GM23338 (cell line): ENCODE measurements at regions not wholly inside any gene's neighbourhood (a gene's known extent, or its start where the extent isn't known, plus 50 kb on each side); places are given as distances from the start of the nearest gene placed in this dataset.

ENCODE experiments used
- ATAC-seq: fragments of 200-7000 bp; cut with Tn5 transposase; 3 replicates; pipeline ENCODE4 v1.9.1; 2020
- DNase-seq: peaks from one replicate; pipeline ENCODE4 v3.0.0-alpha.2; 2015; ENCODE audit warnings: low spot score
- H2AFZ ChIP-seq: fragments of 200-600 bp; sonication (generic); 2 replicates; pipeline ENCODE4 v1.8.0; 2016; ENCODE audit warnings: antibody characterized with exemption, mild to moderate bottlenecking, moderate library complexity
- H3F3A ChIP-seq: fragments of 200-600 bp; sonication (generic); replicated peaks from 2 replicates; pipeline ENCODE4 v1.8.0; 2017; ENCODE audit warnings: antibody characterized with exemption, mixed run types, low read depth
- H3K27ac ChIP-seq: fragments of 200-600 bp; sonication (generic); 2 replicates; pipeline ENCODE4 v1.6.1; 2016; ENCODE audit warnings: low read depth
- H3K27me3 ChIP-seq: fragments of 200-600 bp; sonication (generic); 2 replicates; pipeline ENCODE4 v1.8.0; 2016; ENCODE audit warnings: mild to moderate bottlenecking, mixed run types, moderate library complexity; ENCODE audit not compliant: insufficient read depth
- H3K36me3 ChIP-seq: fragments of 200-600 bp; sonication (generic); 2 replicates; pipeline ENCODE4 v1.8.0; 2016; ENCODE audit warnings: mild to moderate bottlenecking; ENCODE audit not compliant: insufficient read depth
- H3K4me1 ChIP-seq: fragments of 200-600 bp; sonication (generic); 2 replicates; pipeline ENCODE4 v1.8.0; 2016; ENCODE audit warnings: mild to moderate bottlenecking, moderate library complexity; ENCODE audit not compliant: insufficient read depth
- H3K4me2 ChIP-seq: fragments of 200-600 bp; sonication (generic); 2 replicates; pipeline ENCODE4 v1.7.1; 2017; ENCODE audit warnings: mixed run types
- H3K4me3 ChIP-seq: fragments of 200-600 bp; sonication (generic); 2 replicates; pipeline ENCODE4 v1.6.1; 2016; ENCODE audit warnings: mixed run types
- H3K79me2 ChIP-seq: fragments of 200-600 bp; sonication (generic); replicated peaks from 2 replicates; pipeline ENCODE4 v1.8.0; 2017; ENCODE audit warnings: mild to moderate bottlenecking; ENCODE audit not compliant: insufficient read depth
- H3K9me2 ChIP-seq: fragments of 200-600 bp; sonication (generic); 2 replicates; pipeline ENCODE4 v1.8.0; 2017; ENCODE audit not compliant: insufficient read depth
- H4K20me1 ChIP-seq: fragments of 200-600 bp; sonication (generic); replicated peaks from 2 replicates; pipeline ENCODE4 v1.8.0; 2017; ENCODE audit warnings: mild to moderate bottlenecking; ENCODE audit not compliant: insufficient read depth
- H3K27ac Mint-ChIP-seq: 2 replicates; pipeline ENCODE4 v1.8.0; 2020; ENCODE audit warnings: inconsistent platforms, mild to moderate bottlenecking, moderate library complexity, mixed read lengths
- H3K27me3 Mint-ChIP-seq: 3 replicates; pipeline ENCODE4 v1.8.0; 2022; ENCODE audit warnings: low read depth, mild to moderate bottlenecking, moderate library complexity, mixed read lengths, inconsistent platforms; ENCODE audit not compliant: insufficient read depth, poor library complexity
- H3K36me3 Mint-ChIP-seq: 3 replicates; pipeline ENCODE4 v1.8.0; 2021; ENCODE audit warnings: low read depth, mild to moderate bottlenecking, inconsistent platforms, moderate library complexity, mixed read lengths
- H3K4me1 Mint-ChIP-seq: 3 replicates; pipeline ENCODE4 v1.8.0; 2020; ENCODE audit warnings: mild to moderate bottlenecking, inconsistent platforms, mixed read lengths
- H3K4me3 Mint-ChIP-seq: 3 replicates; pipeline ENCODE4 v1.8.0; 2021; ENCODE audit warnings: moderate library complexity, mild to moderate bottlenecking, inconsistent platforms, mixed read lengths
- H3K9me3 Mint-ChIP-seq: 3 replicates; pipeline ENCODE4 v1.8.0; 2020; ENCODE audit warnings: moderate library complexity, mild to moderate bottlenecking, inconsistent platforms, mixed read lengths
- CREB1 ChIP-seq: fragments of 250-450 bp; sonication (Bioruptor Pico); IDR thresholded peaks from 2 replicates; pipeline ENCODE4 v1.5.0; 2020; ENCODE audit warnings: low read depth, mild to moderate bottlenecking, moderate library complexity
- CTCF ChIP-seq, 2 experiments: fragments of 200-600 bp in 1 of 2; sonication (generic) in 1 of 2; conservative IDR thresholded peaks; 2 replicates each; pipeline versions ENCODE4 v1.5.1 to v1.6.1; 2016 to 2017; ENCODE audit warnings: antibody characterized with exemption in 2 of 2, low read depth in 2 of 2, mild to moderate bottlenecking in 2 of 2, moderate library complexity in 1 of 2
- EZH2 ChIP-seq: fragments of 200-600 bp; sonication (generic); IDR thresholded peaks from one replicate; pipeline ENCODE4 v1.8.0; 2017; ENCODE audit warnings: antibody characterized with exemption, mild to moderate bottlenecking, low read depth; ENCODE audit not compliant: unreplicated experiment
- NANOG ChIP-seq: IDR thresholded peaks from 2 replicates; pipeline ENCODE4 v1.6.1; 2016; ENCODE audit warnings: antibody characterized with exemption, borderline replicate concordance
- POLR2AphosphoS5 ChIP-seq: IDR thresholded peaks from 2 replicates; pipeline ENCODE4 v1.6.1; 2016; ENCODE audit warnings: antibody characterized with exemption, low read depth
- STAT1 ChIP-seq: IDR thresholded peaks from one replicate; pipeline ENCODE4 v1.6.1; 2016; ENCODE audit warnings: antibody characterized with exemption; ENCODE audit not compliant: unreplicated experiment
- ZNF114 ChIP-seq: fragments of 250-450 bp; sonication (Bioruptor Pico); IDR thresholded peaks from 2 replicates; pipeline ENCODE4 v1.5.0; 2020; ENCODE audit warnings: mild to moderate bottlenecking, moderate library complexity
- ZNF331 ChIP-seq: fragments of 250-450 bp; sonication (Bioruptor Pico); IDR thresholded peaks from 2 replicates; pipeline ENCODE4 v1.5.0; 2020; ENCODE audit warnings: low read depth, mild to moderate bottlenecking, moderate library complexity
- ZNF462 ChIP-seq: fragments of 250-450 bp; sonication (Bioruptor Pico); IDR thresholded peaks from 2 replicates; pipeline ENCODE4 v1.5.0; 2020; ENCODE audit warnings: mild to moderate bottlenecking, moderate library complexity

DNA sequence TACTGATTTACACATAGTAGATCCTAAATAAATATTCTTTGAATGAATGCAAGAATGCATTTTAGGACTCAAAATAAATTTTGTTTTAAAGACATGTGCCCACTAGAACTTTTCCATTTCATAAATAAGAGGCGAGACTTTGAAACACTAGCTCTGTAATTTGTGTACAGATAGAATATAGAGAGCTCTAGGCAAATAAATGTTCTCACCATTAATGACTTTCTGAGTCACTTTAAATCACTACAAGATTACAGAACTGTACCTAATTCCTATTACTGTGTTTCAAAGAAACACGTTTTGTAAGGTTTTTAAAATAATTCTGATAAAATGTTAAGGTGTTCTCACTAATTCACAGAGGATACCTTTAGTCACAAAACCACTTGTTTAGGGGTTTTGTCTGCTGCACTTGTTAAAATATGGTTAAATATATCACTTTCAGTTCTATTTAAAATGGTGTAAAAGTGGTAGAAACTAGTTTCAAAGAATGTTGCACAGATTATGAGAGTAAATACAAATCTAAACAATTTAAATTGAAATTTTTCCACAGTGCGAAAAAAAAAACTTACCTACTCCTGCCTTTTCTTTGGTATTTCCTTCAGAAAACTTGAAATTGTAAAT, 158.7 kb upstream of the ZC3H15 start:
- H3K27ac ChIP-seq, result peak overlapping the region; percentile 22; the same call in 1 of the 2 replicates
- no peaks in the 10 kb centered on the region for H3K36me3 ChIP-seq
- Mint-ChIP-seq H3K4me1 (peaks cover 25% of the 10 kb centered on the region), H3K27me3 (peaks cover 2% of the 10 kb centered on the region), H3K27ac (peak overlapping the region; percentile 65), H3K4me3 (no peak overlapping the region), H3K9me3 (no peaks in the 10 kb centered on the region), H3K36me3 (no peaks in the 10 kb centered on the region; the same call in 2 of the 3 replicates)
- peaks cover 14% of the 10 kb centered on the region for H3K4me1 ChIP-seq
- H4K20me1 ChIP-seq, result no peaks in the 10 kb centered on the region
- 0 out of 2 replicates have a peak overlapping the region, but pooled peaks have one; percentile 1 for H3K4me2 ChIP-seq
- no peaks in the 10 kb centered on the region for H3F3A ChIP-seq
- DNase-seq (no peak), ATAC-seq (no peak)
- no peak overlapping the region for H3K4me3 ChIP-seq
- no peaks in the 10 kb centered on the region for H3K27me3 ChIP-seq
- H3K79me2 ChIP-seq, result no peaks in the 10 kb centered on the region
- 0 out of 2 replicates have a peak, but pooled peaks cover 5% of the 10 kb centered on the region for H3K9me2 ChIP-seq
- no peak overlapping the region for H2AFZ ChIP-seq
- TF ChIP-seq CREB1, result no peak
- TF ChIP-seq ZNF331 (CRISPR knock-in tag), result no peak
- no peak for TF ChIP-seq ZNF114 (CRISPR knock-in tag)
- no peak for TF ChIP-seq STAT1

GRCh38 chr2:186328838-186329237, 157.2 kb upstream of the ZC3H15 start:
- Histone ChIP-seq H3K4me3 (no peak overlapping the region), H3F3A (no peaks in the 10 kb centered on the region), H3K36me3 (no peaks in the 10 kb centered on the region), H3K79me2 (no peaks in the 10 kb centered on the region), H4K20me1 (no peaks in the 10 kb centered on the region), H3K4me1 (peaks cover 14% of the 10 kb centered on the region), H3K9me2 (0 out of 2 replicates have a peak, but pooled peaks cover 5% of the 10 kb centered on the region), H3K27me3 (no peaks in the 10 kb centered on the region), H3K4me2 (no peak overlapping the region), H3K27ac (no peak overlapping the region), H2AFZ (no peak overlapping the region)
- no peaks in the 10 kb centered on the region for H3K9me3 Mint-ChIP-seq
- no peaks in the 10 kb centered on the region for H3K36me3 Mint-ChIP-seq
- no peak for TF ChIP-seq ZNF114 (CRISPR knock-in tag)
- TF ChIP-seq POLR2AphosphoS5, result no peak
- TF ChIP-seq ZNF331 (CRISPR knock-in tag), result no peak
- H3K4me3 Mint-ChIP-seq, result no peak overlapping the region
- no peak overlapping the region for H3K27ac Mint-ChIP-seq
- peaks cover 2% of the 10 kb centered on the region for H3K27me3 Mint-ChIP-seq
- DNase-seq, result no peak
- ATAC-seq, result no peak
- peaks cover 25% of the 10 kb centered on the region for H3K4me1 Mint-ChIP-seq

DNA sequence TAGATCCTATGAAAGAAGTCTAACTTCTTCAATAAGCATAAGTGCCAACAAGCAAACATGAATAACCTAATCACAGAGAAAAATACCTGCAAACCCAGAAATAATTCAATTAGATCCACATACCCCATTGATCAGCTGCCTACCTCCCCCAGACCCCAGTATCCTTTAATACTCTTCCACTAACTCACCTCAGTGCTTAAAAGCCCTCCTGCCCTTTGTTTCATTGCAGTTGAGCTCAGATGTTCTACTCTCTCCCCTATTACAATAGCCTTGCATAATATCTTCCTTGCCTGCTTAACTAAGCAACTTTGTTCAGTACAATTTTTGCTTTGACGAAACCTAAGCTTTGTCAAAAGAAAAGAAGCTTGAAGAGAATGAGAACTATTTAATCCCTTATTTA, 156.0 kb upstream of the ZC3H15 start:
- H3K4me3 Mint-ChIP-seq, result no peak overlapping the region
- ATAC-seq (no peak), DNase-seq (no peak)
- Histone ChIP-seq H3K4me3 (no peak overlapping the region), H3F3A (no peaks in the 10 kb centered on the region), H3K36me3 (no peaks in the 10 kb centered on the region), H3K9me2 (peaks cover 5% of the 10 kb centered on the region; the same call in 1 of the 2 replicates), H3K27ac (no peak overlapping the region; the same call in 1 of the 2 replicates), H4K20me1 (no peaks in the 10 kb centered on the region), H3K4me1 (peaks cover 14% of the 10 kb centered on the region), H3K4me2 (no peak overlapping the region), H3K79me2 (no peaks in the 10 kb centered on the region), H3K27me3 (no peaks in the 10 kb centered on the region), H2AFZ (no peak overlapping the region)
- no peaks in the 10 kb centered on the region for H3K36me3 Mint-ChIP-seq
- peaks cover 2% of the 10 kb centered on the region for H3K27me3 Mint-ChIP-seq
- peaks cover 25% of the 10 kb centered on the region for H3K4me1 Mint-ChIP-seq
- no peaks in the 10 kb centered on the region for H3K9me3 Mint-ChIP-seq
- no peak overlapping the region for H3K27ac Mint-ChIP-seq
- TF ChIP-seq ZNF462 (CRISPR knock-in tag) (no peak), NANOG (no peak), CTCF (conservative IDR thresholded peaks at IDR 0.05; ENCODE audit: low read depth in 2 of 2) (no peak), CREB1 (no peak), EZH2 (no peak), POLR2AphosphoS5 (no peak)
